Erythroblast (primary cell): ENCODE measurements at regions not wholly inside any gene's neighbourhood (a gene's known extent, or its start where the extent isn't known, plus 50 kb on each side); places are given as distances from the start of the nearest gene placed in this dataset.

ENCODE experiments used
- GATA1 ChIP-seq: IDR thresholded peaks from 2 replicates; pipeline ENCODE4 v1.6.1; 2011; ENCODE audit warnings: low read depth, mild to moderate bottlenecking, control low read depth, low read length, moderate library complexity
- POLR2A ChIP-seq: IDR thresholded peaks from 2 replicates; pipeline ENCODE4 v1.6.1; 2011; ENCODE audit warnings: mild to moderate bottlenecking, low read length

DNA sequence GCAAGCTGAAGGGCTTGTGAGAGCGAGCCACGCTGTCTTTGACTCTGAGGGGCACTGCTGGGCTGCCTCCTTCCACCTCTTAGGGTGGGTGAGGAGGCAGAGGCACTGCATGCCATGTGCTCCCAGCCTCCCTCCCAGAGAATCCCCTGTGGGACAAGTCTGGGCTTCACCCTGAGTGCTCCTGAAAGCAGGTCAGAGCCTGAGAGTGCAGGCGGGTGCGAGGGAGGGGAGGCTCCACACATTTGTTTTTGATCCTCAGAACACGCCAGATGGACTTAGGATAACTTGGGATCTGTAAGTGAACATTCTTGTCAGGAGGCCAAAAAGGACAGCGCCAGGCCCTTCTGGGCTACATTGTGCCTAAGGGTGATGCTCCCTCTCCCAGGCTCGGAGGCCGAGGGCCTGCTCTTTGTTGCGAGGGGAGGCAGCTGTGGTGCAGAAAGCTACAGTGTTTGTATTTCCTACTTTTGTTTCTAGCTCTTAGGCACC is 155.4 kb downstream of the TMX1 start:
- TF ChIP-seq POLR2A (no peak), GATA1 (no peak)
